CD14-positive monocyte (primary cell): ENCODE measurements at regions not wholly inside any gene's neighbourhood (a gene's known extent, or its start where the extent isn't known, plus 50 kb on each side); places are given as distances from the start of the nearest gene placed in this dataset.
A peak's percentile ranks its signal among the peaks of the same experiment; 100 is the strongest.

Experiments
- DNase-seq, 3 donors: peaks; one replicate each; pipeline ENCODE4 v3.0.0-alpha.2; 2011 to 2022
- H2AFZ ChIP-seq: 2 replicates; pipeline ENCODE4 v1.6.0; 2012; ENCODE audit warnings: mild to moderate bottlenecking, low read depth, low read length, inconsistent platforms; ENCODE audit not compliant: insufficient read depth, poor library complexity, severe bottlenecking
- H3K27ac ChIP-seq, 2 donors: 1 replicate in 1 of 2; 2 replicates in 1 of 2; pipeline ENCODE4 v1.5.1; 2012 to 2013; ENCODE audit warnings: low read length in 2 of 2, control low read depth in 1 of 2, inconsistent platforms in 1 of 2, low read depth in 1 of 2, mild to moderate bottlenecking in 1 of 2
- H3K27me3 ChIP-seq, 2 donors: one replicate each; pipeline versions ENCODE4 v1.6.0 to v1.6.1; 2011 to 2013; ENCODE audit warnings: low read length in 2 of 2; ENCODE audit not compliant: control insufficient read depth in 2 of 2, insufficient read depth in 2 of 2
- H3K36me3 ChIP-seq, 2 donors: replicated peaks in 1 of 2; 1 replicate in 1 of 2; 2 replicates in 1 of 2; pipeline versions ENCODE4 v1.5.1 to v1.6.1; 2012 to 2013; ENCODE audit warnings: low read length in 2 of 2, control low read depth in 1 of 2, inconsistent platforms in 1 of 2, mild to moderate bottlenecking in 1 of 2; ENCODE audit not compliant: insufficient read depth in 2 of 2, control insufficient read depth in 1 of 2
- H3K4me1 ChIP-seq, 2 donors: 1 replicate in 1 of 2; 2 replicates in 1 of 2; pipeline versions ENCODE4 v1.5.1 to v1.6.1; 2012 to 2013; ENCODE audit warnings: low read length in 2 of 2, control low read depth in 1 of 2, inconsistent platforms in 1 of 2, mild to moderate bottlenecking in 1 of 2, moderate library complexity in 1 of 2; ENCODE audit not compliant: insufficient read depth in 2 of 2, control insufficient read depth in 1 of 2
- H3K4me2 ChIP-seq: replicated peaks from 2 replicates; pipeline ENCODE3; 2012; ENCODE audit warnings: low read length, moderate library complexity, mild to moderate bottlenecking; ENCODE audit not compliant: poor library complexity, severe bottlenecking; ENCODE audit errors: extremely low read depth
- H3K4me3 ChIP-seq, 3 experiments: fragments of 200-600 bp in 1 of 3; sonication (generic) in 1 of 3; replicated peaks in 1 of 3; 1 replicate in 2 of 3; 2 replicates in 1 of 3; pipeline ENCODE4 v1.5.1; 2011 to 2013; ENCODE audit warnings: low read length in 3 of 3, mild to moderate bottlenecking in 3 of 3, control low read depth in 2 of 3, low read depth in 2 of 3, inconsistent platforms in 1 of 3, moderate library complexity in 1 of 3
- H3K79me2 ChIP-seq: 2 replicates; pipeline ENCODE4 v1.6.0; 2012; ENCODE audit warnings: mild to moderate bottlenecking, control low read depth, inconsistent platforms, low read length, moderate library complexity; ENCODE audit not compliant: insufficient read depth
- H3K9ac ChIP-seq: 2 replicates; pipeline ENCODE4 v1.6.0; 2017; ENCODE audit warnings: low read length, mild to moderate bottlenecking; ENCODE audit not compliant: insufficient read depth, poor library complexity, severe bottlenecking
- H3K9me3 ChIP-seq, 2 donors: replicated peaks in 1 of 2; 1 replicate in 1 of 2; 2 replicates in 1 of 2; pipeline versions ENCODE4 v1.5.1 to v1.6.1; 2012 to 2013; ENCODE audit warnings: low read length in 2 of 2, control low read depth in 1 of 2; ENCODE audit not compliant: control insufficient read depth in 1 of 2, insufficient read depth in 1 of 2
- H4K20me1 ChIP-seq: 2 replicates; pipeline ENCODE4 v1.6.0; 2012; ENCODE audit warnings: mild to moderate bottlenecking, low read length, control low read depth, moderate library complexity; ENCODE audit not compliant: insufficient read depth
- H3K27ac Mint-ChIP-seq, 7 donors: one replicate each; pipeline ENCODE4 v1.8.0; 2020; ENCODE audit warnings: mild to moderate bottlenecking in 7 of 7, mixed read lengths in 7 of 7, moderate library complexity in 6 of 7, inconsistent platforms in 2 of 7
- H3K27me3 Mint-ChIP-seq, 3 donors: one replicate each; pipeline ENCODE4 v1.8.0; 2021 to 2022; ENCODE audit warnings: low read depth in 3 of 3, mild to moderate bottlenecking in 3 of 3, mixed read lengths in 3 of 3, moderate library complexity in 3 of 3, inconsistent platforms in 1 of 3
- H3K36me3 Mint-ChIP-seq, 2 donors: one replicate each; pipeline ENCODE4 v1.8.0; 2020; ENCODE audit warnings: mixed read lengths in 2 of 2, inconsistent platforms in 1 of 2, mild to moderate bottlenecking in 1 of 2
- H3K4me1 Mint-ChIP-seq: one replicate; pipeline ENCODE4 v1.8.0; 2020; ENCODE audit warnings: mild to moderate bottlenecking, mixed read lengths
- H3K4me3 Mint-ChIP-seq, 2 donors: one replicate each; pipeline ENCODE4 v1.8.0; 2020; ENCODE audit warnings: mild to moderate bottlenecking in 2 of 2, mixed read lengths in 2 of 2, moderate library complexity in 1 of 2
- H3K9me3 Mint-ChIP-seq, 7 donors: one replicate each; pipeline ENCODE4 v1.8.0; 2020 to 2022; ENCODE audit warnings: mixed read lengths in 7 of 7, mild to moderate bottlenecking in 6 of 7, moderate library complexity in 6 of 7, inconsistent platforms in 2 of 7
- WGBS: methylation state at CpG from one replicate; pipeline ENCODE4 v1.1.5; 2013; ENCODE audit warnings: missing lambda C conversion rate; ENCODE audit not compliant: insufficient coverage; 5-methylcytosine and 5-hydroxymethylcytosine counted together
- intact Hi-C, 2 donors: fragments of 100-400 bp; cut with micrococcal nuclease; formaldehyde crosslinking; loops; one replicate each; pipeline versions ENCODE4 v1.15.0 to v1.15.1; 2023
- TF ChIP-seq, protein P1 (sequence below): fragments of 200-600 bp; IDR thresholded peaks from one replicate; pipeline ENCODE4 v1.8.0; 2022; ENCODE audit warnings: antibody characterized with exemption, mild to moderate bottlenecking

DNA sequence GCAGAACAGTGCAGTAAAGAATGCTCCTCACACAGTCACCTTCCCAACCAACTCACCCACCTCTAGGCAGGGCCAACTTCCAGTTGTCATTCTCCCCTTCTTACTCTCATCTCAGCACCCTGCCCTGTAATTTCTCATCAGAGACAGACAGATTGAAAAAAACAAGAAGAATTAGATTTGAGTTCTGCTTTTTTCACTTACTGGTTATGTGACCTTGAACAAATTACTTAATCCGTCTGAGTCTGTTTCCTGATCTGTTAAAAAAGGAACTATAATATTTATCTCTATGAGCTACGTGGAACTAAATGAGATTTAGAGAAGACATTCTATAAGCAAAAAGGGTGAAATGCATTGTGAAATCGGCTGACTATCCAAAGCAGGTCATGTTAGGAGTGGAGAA lies 330.3 kb downstream of the ZNF326 start:
- peaks cover 18% of the 10 kb centered on the region for H3K4me1 Mint-ChIP-seq
- Histone ChIP-seq H3K4me3 (peak overlapping the region in 1 of 3 experiments; percentile 6), H3K79me2 (no peaks in the 10 kb centered on the region), H2AFZ (no peak overlapping the region), H3K27ac (no peak overlapping the region), H3K27me3 (peaks cover 0 to 3% of the 10 kb centered on the region in 2 donors), H3K4me1 (peaks cover 19 to 20% of the 10 kb centered on the region in 2 donors), H3K9ac (no peak overlapping the region), H3K4me2 (peak overlapping the region; percentile 6), H4K20me1 (no peaks in the 10 kb centered on the region), H3K36me3 (no peaks in the 10 kb centered on the region), H3K9me3 (peaks cover 0 to 3% of the 10 kb centered on the region in 2 donors)
- H3K36me3 Mint-ChIP-seq = no peaks in the 10 kb centered on the region
- peak overlapping the region in 6 of 7 donors; percentile 28 to 80 (median 44) for H3K27ac Mint-ChIP-seq
- intact Hi-C loops = no loop called here
- no CpG with 5 or more reads among the region's 3 CpGs for WGBS
- peaks cover 7 to 18% (median 16%) of the 10 kb centered on the region in 3 donors for H3K27me3 Mint-ChIP-seq
- peak overlapping the region in 1 of 2 donors; percentile 70 for H3K4me3 Mint-ChIP-seq
- DNase-seq = peak; percentile 64 to 84 (median 66)
- peaks cover 0 to 3% (median 2%) of the 10 kb centered on the region in 7 donors for H3K9me3 Mint-ChIP-seq
- TF ChIP-seq, protein P1, sequence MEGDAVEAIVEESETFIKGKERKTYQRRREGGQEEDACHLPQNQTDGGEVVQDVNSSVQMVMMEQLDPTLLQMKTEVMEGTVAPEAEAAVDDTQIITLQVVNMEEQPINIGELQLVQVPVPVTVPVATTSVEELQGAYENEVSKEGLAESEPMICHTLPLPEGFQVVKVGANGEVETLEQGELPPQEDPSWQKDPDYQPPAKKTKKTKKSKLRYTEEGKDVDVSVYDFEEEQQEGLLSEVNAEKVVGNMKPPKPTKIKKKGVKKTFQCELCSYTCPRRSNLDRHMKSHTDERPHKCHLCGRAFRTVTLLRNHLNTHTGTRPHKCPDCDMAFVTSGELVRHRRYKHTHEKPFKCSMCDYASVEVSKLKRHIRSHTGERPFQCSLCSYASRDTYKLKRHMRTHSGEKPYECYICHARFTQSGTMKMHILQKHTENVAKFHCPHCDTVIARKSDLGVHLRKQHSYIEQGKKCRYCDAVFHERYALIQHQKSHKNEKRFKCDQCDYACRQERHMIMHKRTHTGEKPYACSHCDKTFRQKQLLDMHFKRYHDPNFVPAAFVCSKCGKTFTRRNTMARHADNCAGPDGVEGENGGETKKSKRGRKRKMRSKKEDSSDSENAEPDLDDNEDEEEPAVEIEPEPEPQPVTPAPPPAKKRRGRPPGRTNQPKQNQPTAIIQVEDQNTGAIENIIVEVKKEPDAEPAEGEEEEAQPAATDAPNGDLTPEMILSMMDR = no peak

DNA sequence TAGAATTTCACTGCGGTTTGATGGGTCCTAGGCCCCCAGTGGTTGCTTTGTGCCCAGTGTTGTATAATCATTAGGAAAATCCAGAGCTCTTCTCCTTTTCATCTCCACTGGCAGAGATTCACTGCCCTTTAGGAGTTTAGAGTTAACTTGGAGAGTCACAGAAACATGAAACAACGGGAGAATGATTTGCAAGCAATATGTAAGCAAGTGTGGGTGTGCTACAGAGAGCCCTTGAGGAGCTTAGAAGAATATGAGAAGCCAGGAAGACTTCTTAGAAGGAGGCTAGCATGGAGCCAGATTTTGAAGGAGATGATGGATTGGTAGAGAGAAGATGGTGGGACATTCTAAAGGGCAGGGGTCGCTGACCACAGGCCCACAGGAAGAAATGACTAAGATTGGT lies 327.3 kb downstream of the ZNF326 start:
- H3K27me3 ChIP-seq = peaks cover 0 to 3% of the 10 kb centered on the region in 2 donors
- H3K36me3 ChIP-seq = no peaks in the 10 kb centered on the region
- TF ChIP-seq, protein P1 = no peak
- Mint-ChIP-seq H3K9me3 (peaks cover 0 to 3% (median 0%) of the 10 kb centered on the region in 7 donors), H3K4me1 (peaks cover 18% of the 10 kb centered on the region), H3K36me3 (no peaks in the 10 kb centered on the region), H3K4me3 (no peak overlapping the region), H3K27me3 (peaks cover 7 to 17% (median 8%) of the 10 kb centered on the region in 3 donors), H3K27ac (no peak overlapping the region)
- H3K79me2 ChIP-seq = no peaks in the 10 kb centered on the region
- H3K4me1 ChIP-seq = peaks cover 19 to 20% of the 10 kb centered on the region in 2 donors
- no peak overlapping the region for H3K4me2 ChIP-seq
- no peaks in the 10 kb centered on the region for H4K20me1 ChIP-seq
- no peak overlapping the region for H2AFZ ChIP-seq
- H3K9ac ChIP-seq = no peak overlapping the region
- no peak for DNase-seq
- intact Hi-C loops = no loop called here
- 100% methylated on average over 1 of the region's 3 CpGs for WGBS
- no peaks in the 10 kb centered on the region for H3K9me3 ChIP-seq
- H3K4me3 ChIP-seq = no peak overlapping the region
- no peak overlapping the region for H3K27ac ChIP-seq
